WTC11 (cell line): ENCODE measurements at regions not wholly inside any gene's neighbourhood (a gene's known extent, or its start where the extent isn't known, plus 50 kb on each side); places are given as distances from the start of the nearest gene placed in this dataset.

Experiments
- ATAC-seq: fragments of 200-7000 bp; cut with Tn5 transposase; 2 replicates; pipeline ENCODE4 v1.10.0; 2021; ENCODE audit warnings: mild to moderate bottlenecking, moderate library complexity
- CTCF ChIA-PET: fragments of 300-600 bp; sonication (Branson Sonifier 250); formaldehyde crosslinking; loops from one replicate; lab custom pipeline; 2021; ENCODE audit warnings: antibody characterized with exemption; lab: Charles Lee
- POLR2A ChIA-PET: fragments of 350-600 bp; sonication (Branson Sonifier 250); formaldehyde crosslinking; loops from one replicate; lab custom pipeline; 2021; ENCODE audit warnings: antibody characterized with exemption; lab: Charles Lee
- DNase-seq: peaks from one replicate; pipeline ENCODE4 v3.0.0; 2021; ENCODE audit warnings: low spot score
- H3K27ac Mint-ChIP-seq: 2 replicates; pipeline ENCODE4 v1.8.0; 2021; ENCODE audit warnings: mixed read lengths
- H3K27me3 Mint-ChIP-seq: 2 replicates; pipeline ENCODE4 v1.8.0; 2021; ENCODE audit warnings: low read depth, mild to moderate bottlenecking, moderate library complexity, mixed read lengths
- H3K36me3 Mint-ChIP-seq: 2 replicates; pipeline ENCODE4 v1.8.0; 2021; ENCODE audit warnings: mixed read lengths
- H3K4me1 Mint-ChIP-seq: 2 replicates; pipeline ENCODE4 v1.8.0; 2022; ENCODE audit warnings: mixed read lengths
- H3K4me3 Mint-ChIP-seq: 2 replicates; pipeline ENCODE4 v1.8.0; 2021; ENCODE audit warnings: mild to moderate bottlenecking, moderate library complexity, mixed read lengths
- H3K9me3 Mint-ChIP-seq: 2 replicates; pipeline ENCODE4 v1.8.0; 2021; ENCODE audit warnings: mixed read lengths
- ATF1 ChIP-seq: sonication (generic); formaldehyde crosslinking; IDR thresholded peaks from 2 replicates; pipeline ENCODE4 v1.8.1; 2023; ENCODE audit warnings: mild to moderate bottlenecking, moderate library complexity, missing genetic modification reagents
- CREB1 ChIP-seq: sonication (generic); formaldehyde crosslinking; IDR thresholded peaks from 2 replicates; pipeline ENCODE4 v1.8.0; 2023; ENCODE audit warnings: mild to moderate bottlenecking, missing genetic modification reagents
- EMX1 ChIP-seq: fragments of 250-450 bp; sonication (Bioruptor Pico); IDR thresholded peaks from 2 replicates; pipeline ENCODE4 v1.8.0; 2021; ENCODE audit warnings: mild to moderate bottlenecking
- ERG ChIP-seq: fragments of 250-450 bp; sonication (Bioruptor Pico); IDR thresholded peaks from 2 replicates; pipeline ENCODE4 v1.8.0; 2021; ENCODE audit warnings: mild to moderate bottlenecking
- FOXJ3 ChIP-seq: sonication (generic); formaldehyde crosslinking; IDR thresholded peaks from 2 replicates; pipeline ENCODE4 v1.9.0; 2021; ENCODE audit warnings: missing genetic modification reagents, mild to moderate bottlenecking, borderline replicate concordance
- MXD4 ChIP-seq: fragments of 250-450 bp; sonication (Bioruptor Pico); IDR thresholded peaks from 2 replicates; pipeline ENCODE4 v1.8.0; 2021; ENCODE audit warnings: mild to moderate bottlenecking, moderate library complexity, borderline replicate concordance
- RELA ChIP-seq: sonication (generic); formaldehyde crosslinking; IDR thresholded peaks from 2 replicates; pipeline ENCODE4 v1.8.1; 2022; ENCODE audit warnings: missing genetic modification reagents, mild to moderate bottlenecking, borderline replicate concordance
- ZMAT4 ChIP-seq: fragments of 250-450 bp; sonication (Bioruptor Pico); IDR thresholded peaks from 2 replicates; pipeline ENCODE4 v1.9.0; 2021; ENCODE audit warnings: mild to moderate bottlenecking
- ZNF121 ChIP-seq: sonication (generic); formaldehyde crosslinking; IDR thresholded peaks from 2 replicates; pipeline ENCODE4 v1.8.0; 2023; ENCODE audit warnings: missing genetic modification reagents
- ZNF138 ChIP-seq: sonication (generic); formaldehyde crosslinking; conservative IDR thresholded peaks from 2 replicates; pipeline ENCODE4 v1.8.1; 2022; ENCODE audit warnings: mild to moderate bottlenecking, moderate library complexity, missing genetic modification reagents
- ZNF263 ChIP-seq: sonication (generic); formaldehyde crosslinking; IDR thresholded peaks from 2 replicates; pipeline ENCODE4 v1.8.1; 2022; ENCODE audit warnings: low read depth, mild to moderate bottlenecking, moderate library complexity, missing genetic modification reagents
- ZNF396 ChIP-seq: fragments of 250-450 bp; sonication (Bioruptor Pico); IDR thresholded peaks from 2 replicates; pipeline ENCODE4 v1.8.0; 2021; ENCODE audit warnings: mild to moderate bottlenecking, moderate library complexity, borderline replicate concordance
- TF ChIP-seq, protein P1 (sequence below): sonication (generic); formaldehyde crosslinking; IDR thresholded peaks from 2 replicates; pipeline ENCODE4 v1.8.0; 2022; ENCODE audit warnings: mild to moderate bottlenecking, missing genetic modification reagents
- TF ChIP-seq, protein P2 (sequence below): sonication (generic); formaldehyde crosslinking; IDR thresholded peaks from 2 replicates; pipeline ENCODE4 v1.8.0; 2023; ENCODE audit warnings: missing genetic modification reagents
- TF ChIP-seq, protein P3 (sequence below): sonication (generic); formaldehyde crosslinking; IDR thresholded peaks from 2 replicates; pipeline ENCODE4 v1.8.0; 2022; ENCODE audit warnings: missing genetic modification reagents

GRCh38 chr18:39453356-39453755 is 1887.8 kb upstream of the CELF4 start:
- H3K36me3 Mint-ChIP-seq = no peaks in the 10 kb centered on the region
- peaks cover 10% of the 10 kb centered on the region for H3K4me1 Mint-ChIP-seq
- no peak for DNase-seq
- no peak for ATAC-seq
- H3K27ac Mint-ChIP-seq = no peak overlapping the region
- ChIA-PET CTCF (no interaction called here), POLR2A (interaction anchor here (0.6 to 0.7 kb wide), 2 partner anchors 103 to 1096 kb away, joined by 3 to 5 read pairs; no protein-coding TSS in a partner anchor)
- no peak overlapping the region for H3K4me3 Mint-ChIP-seq
- no peaks in the 10 kb centered on the region for H3K27me3 Mint-ChIP-seq
- peaks cover under 1% of the 10 kb centered on the region; the same call in 1 of the 2 replicates for H3K9me3 Mint-ChIP-seq
- no peak for TF ChIP-seq FOXJ3 (CRISPR knock-in tag)
- no peak for TF ChIP-seq ZMAT4 (CRISPR knock-in tag)
- no peak for TF ChIP-seq ATF1 (CRISPR knock-in tag)
- TF ChIP-seq, protein P1, sequence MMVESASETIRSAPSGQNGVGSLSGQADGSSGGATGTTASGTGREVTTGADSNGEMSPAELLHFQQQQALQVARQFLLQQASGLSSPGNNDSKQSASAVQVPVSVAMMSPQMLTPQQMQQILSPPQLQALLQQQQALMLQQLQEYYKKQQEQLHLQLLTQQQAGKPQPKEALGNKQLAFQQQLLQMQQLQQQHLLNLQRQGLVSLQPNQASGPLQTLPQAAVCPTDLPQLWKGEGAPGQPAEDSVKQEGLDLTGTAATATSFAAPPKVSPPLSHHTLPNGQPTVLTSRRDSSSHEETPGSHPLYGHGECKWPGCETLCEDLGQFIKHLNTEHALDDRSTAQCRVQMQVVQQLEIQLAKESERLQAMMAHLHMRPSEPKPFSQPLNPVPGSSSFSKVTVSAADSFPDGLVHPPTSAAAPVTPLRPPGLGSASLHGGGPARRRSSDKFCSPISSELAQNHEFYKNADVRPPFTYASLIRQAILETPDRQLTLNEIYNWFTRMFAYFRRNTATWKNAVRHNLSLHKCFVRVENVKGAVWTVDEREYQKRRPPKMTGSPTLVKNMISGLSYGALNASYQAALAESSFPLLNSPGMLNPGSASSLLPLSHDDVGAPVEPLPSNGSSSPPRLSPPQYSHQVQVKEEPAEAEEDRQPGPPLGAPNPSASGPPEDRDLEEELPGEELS = no peak
- TF ChIP-seq ZNF121 (CRISPR knock-in tag) = no peak
- TF ChIP-seq MXD4 = no peak
- TF ChIP-seq, protein P2, sequence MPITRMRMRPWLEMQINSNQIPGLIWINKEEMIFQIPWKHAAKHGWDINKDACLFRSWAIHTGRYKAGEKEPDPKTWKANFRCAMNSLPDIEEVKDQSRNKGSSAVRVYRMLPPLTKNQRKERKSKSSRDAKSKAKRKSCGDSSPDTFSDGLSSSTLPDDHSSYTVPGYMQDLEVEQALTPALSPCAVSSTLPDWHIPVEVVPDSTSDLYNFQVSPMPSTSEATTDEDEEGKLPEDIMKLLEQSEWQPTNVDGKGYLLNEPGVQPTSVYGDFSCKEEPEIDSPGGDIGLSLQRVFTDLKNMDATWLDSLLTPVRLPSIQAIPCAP (CRISPR knock-in tag) = no peak
- TF ChIP-seq ZNF396 = no peak
- no peak for TF ChIP-seq RELA (CRISPR knock-in tag)
- TF ChIP-seq, protein P3, sequence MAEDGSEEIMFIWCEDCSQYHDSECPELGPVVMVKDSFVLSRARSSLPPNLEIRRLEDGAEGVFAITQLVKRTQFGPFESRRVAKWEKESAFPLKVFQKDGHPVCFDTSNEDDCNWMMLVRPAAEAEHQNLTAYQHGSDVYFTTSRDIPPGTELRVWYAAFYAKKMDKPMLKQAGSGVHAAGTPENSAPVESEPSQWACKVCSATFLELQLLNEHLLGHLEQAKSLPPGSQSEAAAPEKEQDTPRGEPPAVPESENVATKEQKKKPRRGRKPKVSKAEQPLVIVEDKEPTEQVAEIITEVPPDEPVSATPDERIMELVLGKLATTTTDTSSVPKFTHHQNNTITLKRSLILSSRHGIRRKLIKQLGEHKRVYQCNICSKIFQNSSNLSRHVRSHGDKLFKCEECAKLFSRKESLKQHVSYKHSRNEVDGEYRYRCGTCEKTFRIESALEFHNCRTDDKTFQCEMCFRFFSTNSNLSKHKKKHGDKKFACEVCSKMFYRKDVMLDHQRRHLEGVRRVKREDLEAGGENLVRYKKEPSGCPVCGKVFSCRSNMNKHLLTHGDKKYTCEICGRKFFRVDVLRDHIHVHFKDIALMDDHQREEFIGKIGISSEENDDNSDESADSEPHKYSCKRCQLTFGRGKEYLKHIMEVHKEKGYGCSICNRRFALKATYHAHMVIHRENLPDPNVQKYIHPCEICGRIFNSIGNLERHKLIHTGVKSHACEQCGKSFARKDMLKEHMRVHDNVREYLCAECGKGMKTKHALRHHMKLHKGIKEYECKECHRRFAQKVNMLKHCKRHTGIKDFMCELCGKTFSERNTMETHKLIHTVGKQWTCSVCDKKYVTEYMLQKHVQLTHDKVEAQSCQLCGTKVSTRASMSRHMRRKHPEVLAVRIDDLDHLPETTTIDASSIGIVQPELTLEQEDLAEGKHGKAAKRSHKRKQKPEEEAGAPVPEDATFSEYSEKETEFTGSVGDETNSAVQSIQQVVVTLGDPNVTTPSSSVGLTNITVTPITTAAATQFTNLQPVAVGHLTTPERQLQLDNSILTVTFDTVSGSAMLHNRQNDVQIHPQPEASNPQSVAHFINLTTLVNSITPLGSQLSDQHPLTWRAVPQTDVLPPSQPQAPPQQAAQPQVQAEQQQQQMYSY = no peak
- TF ChIP-seq EMX1 = no peak

- peaks cover 9% of the 10 kb centered on the region for H3K9me3 Mint-ChIP-seq
- H3K36me3 Mint-ChIP-seq = peaks cover 3% of the 10 kb centered on the region; the same call in 1 of the 2 replicates
- H3K4me1 Mint-ChIP-seq = peaks cover 10% of the 10 kb centered on the region
- H3K27ac Mint-ChIP-seq = no peak overlapping the region; the same call in 1 of the 2 replicates
- POLR2A ChIA-PET = no interaction called here
- no peak overlapping the region for H3K4me3 Mint-ChIP-seq
- no peak for TF ChIP-seq CREB1 (CRISPR knock-in tag)
- TF ChIP-seq ZNF138 (CRISPR knock-in tag) = no peak
- no peak for TF ChIP-seq ZNF263 (CRISPR knock-in tag)
- TF ChIP-seq FOXJ3 (CRISPR knock-in tag) = no peak
- no peak for TF ChIP-seq ERG
- no peak for TF ChIP-seq ZMAT4 (CRISPR knock-in tag)
- DNase-seq = no peak
- no peak for ATAC-seq
- H3K27me3 Mint-ChIP-seq = no peaks in the 10 kb centered on the region
- CTCF ChIA-PET = no interaction called here
These were observed 1885.4 kb upstream of the CELF4 start for GRCh38 chr18:39450958-39451357.
